SH-SY5Y (cell line): ENCODE measurements at regions not wholly inside any gene's neighbourhood (a gene's known extent, or its start where the extent isn't known, plus 50 kb on each side); places are given as distances from the start of the nearest gene placed in this dataset.

ENCODE experiments used
- GATA2 ChIP-seq: IDR thresholded peaks from 2 replicates; pipeline ENCODE4 v1.6.1; 2011; ENCODE audit warnings: mild to moderate bottlenecking, low read depth, low read length
- GATA3 ChIP-seq: IDR thresholded peaks from 2 replicates; pipeline ENCODE4 v1.6.1; 2011; ENCODE audit warnings: low read depth, mild to moderate bottlenecking, low read length, moderate library complexity

DNA sequence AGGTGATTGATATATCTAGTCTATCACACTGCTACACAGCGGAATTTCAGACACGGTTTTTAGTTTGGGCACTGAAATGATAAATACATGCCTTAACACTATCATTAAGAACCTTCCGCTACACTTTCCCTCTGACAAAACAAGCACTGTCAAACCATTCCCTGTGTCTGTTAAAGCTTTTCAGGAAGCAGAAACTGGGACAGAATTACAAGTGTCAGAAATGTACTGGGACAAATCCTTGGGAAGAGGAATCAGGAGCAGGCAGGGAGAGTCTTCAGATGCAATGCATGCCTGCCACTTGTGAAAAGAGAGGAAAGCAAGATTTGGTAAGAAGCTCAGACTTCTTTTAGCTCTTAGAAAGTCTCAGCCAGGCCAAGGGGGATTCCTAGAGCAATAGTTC, 196.8 kb upstream of the PTPRZ1 start:
- TF ChIP-seq GATA2 (no peak), GATA3 (no peak)
